ENCODE measurements at regions not wholly inside any gene's neighbourhood (a gene's known extent, or its start where the extent isn't known, plus 50 kb on each side); places are given as distances from the start of the nearest gene placed in this dataset.

DNA sequence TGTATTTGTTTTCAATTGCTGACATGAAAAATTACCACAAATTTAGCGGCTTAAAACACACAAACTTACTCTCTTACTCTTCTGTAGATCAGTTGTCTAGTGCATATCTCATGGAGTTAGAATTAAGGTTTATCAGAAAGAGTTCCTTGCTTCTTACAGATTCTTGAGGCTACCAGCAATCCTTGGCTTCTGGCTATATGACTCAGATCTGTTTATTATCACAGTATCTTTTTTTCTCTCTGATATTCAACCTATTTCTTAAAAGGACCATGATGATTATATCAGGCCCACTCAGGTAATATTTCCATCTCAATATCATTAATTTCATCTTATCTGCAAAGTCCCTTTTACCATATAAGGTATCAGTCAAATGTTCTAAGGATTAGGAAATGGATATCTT lies 263.5 kb upstream of the BCHE start:
- Histone ChIP-seq H3K4me1 (ENCODE audit: insufficient read depth, low read length) (no peaks in the 10 kb centered on the region), H3K27me3 (ENCODE audit: insufficient read depth, low read length, poor library complexity, severe bottlenecking) (no peaks in the 10 kb centered on the region), H3K9me3 (ENCODE audit: low read length) (no peaks in the 10 kb centered on the region), H3K27ac (ENCODE audit: low read depth, low read length) (no peak overlapping the region), H3K4me3 (ENCODE audit: low read length) (no peak overlapping the region), H3K36me3 (ENCODE audit: insufficient read depth, low read length) (no peaks in the 10 kb centered on the region)
- POLR2A ChIA-PET = no interaction called here
- no peaks in the 10 kb centered on the region for H3K36me3 Mint-ChIP-seq
- H3K4me1 Mint-ChIP-seq = no peaks in the 10 kb centered on the region
- no peak overlapping the region for H3K4me3 Mint-ChIP-seq
- no peak for DNase-seq
- peaks cover 0 to 37% (median 2%) of the 10 kb centered on the region in 5 donors for H3K9me3 Mint-ChIP-seq
- H3K27ac Mint-ChIP-seq = no peak overlapping the region
- CTCF ChIA-PET = no interaction called here
- no peaks in the 10 kb centered on the region for H3K27me3 Mint-ChIP-seq

DNA sequence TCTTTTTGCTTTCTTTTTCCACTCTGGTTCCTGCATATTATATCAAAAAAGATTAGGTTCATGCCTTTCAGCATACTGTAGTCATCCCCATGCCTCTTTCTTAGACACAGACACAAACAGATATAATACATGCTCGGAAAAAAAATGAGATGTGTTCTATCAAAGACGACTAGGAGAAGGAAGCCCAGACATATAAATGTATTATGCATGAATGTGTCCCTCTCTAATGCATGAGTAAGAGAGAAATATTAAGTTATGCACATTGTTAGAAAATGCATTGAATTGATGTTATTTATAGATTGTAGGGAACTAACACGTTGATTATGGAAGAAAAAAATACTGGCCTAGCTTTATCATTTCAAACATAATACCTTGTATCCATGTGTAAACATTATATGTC lies 252.4 kb upstream of the BCHE start:
- no peak overlapping the region for H3K27ac Mint-ChIP-seq
- H3K4me1 Mint-ChIP-seq = no peaks in the 10 kb centered on the region
- ChIA-PET CTCF (no interaction called here), POLR2A (no interaction called here)
- no peak overlapping the region for H3K4me3 Mint-ChIP-seq
- H3K9me3 Mint-ChIP-seq = peaks cover 0 to 40% (median 11%) of the 10 kb centered on the region in 5 donors
- Histone ChIP-seq H3K9me3 (ENCODE audit: low read length) (no peaks in the 10 kb centered on the region), H3K36me3 (ENCODE audit: insufficient read depth, low read length) (no peaks in the 10 kb centered on the region), H3K4me1 (ENCODE audit: insufficient read depth, low read length) (no peaks in the 10 kb centered on the region), H3K4me3 (ENCODE audit: low read length) (no peak overlapping the region), H3K27ac (ENCODE audit: low read depth, low read length) (no peak overlapping the region), H3K27me3 (ENCODE audit: insufficient read depth, low read length, poor library complexity, severe bottlenecking) (no peaks in the 10 kb centered on the region)
- DNase-seq = no peak
- H3K36me3 Mint-ChIP-seq = no peaks in the 10 kb centered on the region
- H3K27me3 Mint-ChIP-seq = no peaks in the 10 kb centered on the region

DNA sequence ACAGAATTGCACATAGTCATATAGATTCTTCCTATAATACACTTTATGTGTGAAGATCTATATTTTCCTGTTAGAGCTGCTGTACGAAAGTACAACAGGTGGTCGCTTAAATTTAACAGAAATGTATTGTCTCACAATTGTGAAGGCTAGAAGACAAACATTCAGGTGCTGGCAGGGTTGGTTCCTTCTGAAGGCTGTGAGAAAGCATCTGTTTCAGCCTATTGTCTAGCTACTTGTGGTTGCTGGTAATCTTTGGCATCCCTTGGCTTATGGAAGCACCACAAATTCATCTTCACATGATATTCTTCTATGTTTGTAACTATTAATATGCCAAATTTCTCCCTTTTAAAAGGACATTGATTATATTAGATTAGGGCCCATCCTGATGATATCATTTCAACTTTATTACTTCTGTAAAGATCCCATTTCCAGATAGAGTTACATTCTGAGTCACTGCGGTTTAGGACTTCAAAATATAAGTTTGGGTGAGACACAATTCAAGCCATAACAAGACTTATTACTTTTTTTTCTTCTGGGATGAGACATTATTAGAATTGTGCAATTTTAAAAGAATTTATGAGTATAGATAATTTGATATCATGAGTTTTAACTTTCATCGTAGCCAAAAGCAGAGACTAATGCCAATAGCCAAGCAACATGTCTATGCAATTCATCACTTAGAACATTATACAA lies 248.1 kb upstream of the BCHE start:
- H3K27ac Mint-ChIP-seq = no peak overlapping the region
- H3K9me3 Mint-ChIP-seq = peaks cover 3 to 33% (median 7%) of the 10 kb centered on the region in 5 donors
- no peak for DNase-seq
- Histone ChIP-seq H3K9me3 (ENCODE audit: low read length) (no peaks in the 10 kb centered on the region), H3K4me3 (ENCODE audit: low read length) (no peak overlapping the region), H3K4me1 (ENCODE audit: insufficient read depth, low read length) (no peaks in the 10 kb centered on the region), H3K27ac (ENCODE audit: low read depth, low read length) (no peak overlapping the region), H3K27me3 (ENCODE audit: insufficient read depth, low read length, poor library complexity, severe bottlenecking) (no peaks in the 10 kb centered on the region), H3K36me3 (ENCODE audit: insufficient read depth, low read length) (no peaks in the 10 kb centered on the region)
- H3K4me3 Mint-ChIP-seq = no peak overlapping the region
- no peaks in the 10 kb centered on the region for H3K36me3 Mint-ChIP-seq
- no peaks in the 10 kb centered on the region for H3K27me3 Mint-ChIP-seq
- ChIA-PET POLR2A (no interaction called here), CTCF (no interaction called here)
- H3K4me1 Mint-ChIP-seq = no peaks in the 10 kb centered on the region

DNA sequence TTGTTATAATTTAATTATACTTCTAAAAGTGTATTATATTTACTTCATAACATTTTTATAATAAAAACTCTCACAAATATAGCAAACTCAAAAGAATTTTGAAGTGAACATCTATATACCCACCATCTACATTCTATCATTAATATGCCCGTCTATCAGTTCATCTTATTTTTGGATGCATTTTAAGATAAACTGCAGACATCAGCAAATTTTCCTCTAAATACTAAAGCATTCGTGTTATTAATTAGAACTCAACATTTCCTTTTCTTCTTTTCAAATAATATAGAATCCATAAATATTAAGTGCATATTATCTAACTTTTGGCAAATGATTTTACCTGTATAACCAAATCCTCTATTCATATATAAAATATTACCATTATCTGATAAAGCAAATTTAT lies 242.9 kb upstream of the BCHE start:
- no peak overlapping the region for H3K27ac ChIP-seq (ENCODE audit: low read depth, low read length)
- Mint-ChIP-seq H3K4me1 (no peaks in the 10 kb centered on the region), H3K27ac (no peak overlapping the region), H3K36me3 (no peaks in the 10 kb centered on the region), H3K27me3 (no peaks in the 10 kb centered on the region), H3K9me3 (peaks cover 0 to 19% (median 5%) of the 10 kb centered on the region in 5 donors), H3K4me3 (no peak overlapping the region)
- no peaks in the 10 kb centered on the region for H3K27me3 ChIP-seq (ENCODE audit: insufficient read depth, low read length, poor library complexity, severe bottlenecking)
- H3K9me3 ChIP-seq (ENCODE audit: low read length) = no peaks in the 10 kb centered on the region
- no peaks in the 10 kb centered on the region for H3K4me1 ChIP-seq (ENCODE audit: insufficient read depth, low read length)
- no peak for DNase-seq
- CTCF ChIA-PET = no interaction called here
- H3K36me3 ChIP-seq (ENCODE audit: insufficient read depth, low read length) = no peaks in the 10 kb centered on the region
- POLR2A ChIA-PET = no interaction called here
- no peak overlapping the region for H3K4me3 ChIP-seq (ENCODE audit: low read length)

DNA sequence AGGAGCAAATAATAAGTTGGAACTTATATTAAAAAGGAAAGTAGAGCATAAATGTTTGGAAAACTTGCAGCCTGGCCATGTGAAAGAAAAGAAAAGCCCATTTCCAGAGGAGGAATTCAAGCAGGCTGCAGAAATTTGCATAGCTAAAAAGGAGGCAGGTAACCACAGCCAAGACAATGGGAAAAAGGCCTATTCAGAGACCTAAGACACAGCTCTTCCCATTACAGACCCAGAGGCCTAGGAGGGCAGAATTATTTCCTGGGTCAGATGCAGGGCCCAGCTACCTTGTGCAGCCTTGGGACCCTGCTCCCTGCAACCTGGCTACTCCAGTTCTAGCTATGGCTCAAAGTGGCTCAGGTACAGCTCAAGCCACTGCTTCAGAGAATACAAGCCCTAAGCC lies 234.6 kb upstream of the BCHE start:
- H3K4me1 ChIP-seq (ENCODE audit: insufficient read depth, low read length) = no peaks in the 10 kb centered on the region
- H3K27ac ChIP-seq (ENCODE audit: low read depth, low read length) = no peak overlapping the region
- Mint-ChIP-seq H3K4me1 (no peaks in the 10 kb centered on the region), H3K36me3 (no peaks in the 10 kb centered on the region), H3K27me3 (no peaks in the 10 kb centered on the region), H3K27ac (no peak overlapping the region), H3K9me3 (peaks cover 6 to 36% (median 10%) of the 10 kb centered on the region in 5 donors), H3K4me3 (no peak overlapping the region)
- H3K36me3 ChIP-seq (ENCODE audit: insufficient read depth, low read length) = no peaks in the 10 kb centered on the region
- POLR2A ChIA-PET = no interaction called here
- H3K4me3 ChIP-seq (ENCODE audit: low read length) = no peak overlapping the region
- no peaks in the 10 kb centered on the region for H3K9me3 ChIP-seq (ENCODE audit: low read length)
- no peak for DNase-seq
- no peaks in the 10 kb centered on the region for H3K27me3 ChIP-seq (ENCODE audit: insufficient read depth, low read length, poor library complexity, severe bottlenecking)
- CTCF ChIA-PET = interaction anchor here (1.3 kb wide), 1 partner anchor 10 kb away, joined by 3 read pairs; no protein-coding TSS in a partner anchor

DNA sequence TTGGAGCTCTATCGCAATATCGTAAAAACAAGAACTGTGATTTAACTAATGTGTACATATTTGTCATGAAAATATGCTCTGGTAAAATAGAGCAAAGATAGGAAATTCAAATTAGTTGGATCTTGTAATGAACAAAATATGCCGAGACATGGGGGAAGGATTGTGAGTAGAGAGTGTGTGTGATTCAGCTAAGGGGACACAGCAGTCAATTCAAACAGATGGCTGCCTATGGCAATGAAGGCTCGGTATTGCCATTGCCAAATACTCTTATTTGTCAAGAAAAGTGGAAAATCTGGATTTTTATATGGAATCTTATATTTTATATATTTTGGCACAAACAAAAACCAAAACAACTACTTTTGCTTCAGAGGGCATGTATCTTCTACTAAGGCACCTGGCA lies 227.3 kb upstream of the BCHE start:
- Histone ChIP-seq H3K4me1 (ENCODE audit: insufficient read depth, low read length) (no peaks in the 10 kb centered on the region), H3K27me3 (ENCODE audit: insufficient read depth, low read length, poor library complexity, severe bottlenecking) (no peaks in the 10 kb centered on the region), H3K9me3 (ENCODE audit: low read length) (no peaks in the 10 kb centered on the region), H3K36me3 (ENCODE audit: insufficient read depth, low read length) (no peaks in the 10 kb centered on the region), H3K4me3 (ENCODE audit: low read length) (no peak overlapping the region), H3K27ac (ENCODE audit: low read depth, low read length) (no peak overlapping the region)
- no peak overlapping the region for H3K27ac Mint-ChIP-seq
- ChIA-PET POLR2A (no interaction called here), CTCF (no interaction called here)
- no peak for DNase-seq
- peaks cover 0 to 11% (median 3%) of the 10 kb centered on the region in 5 donors for H3K9me3 Mint-ChIP-seq
- H3K36me3 Mint-ChIP-seq = no peaks in the 10 kb centered on the region
- H3K4me1 Mint-ChIP-seq = no peaks in the 10 kb centered on the region
- H3K27me3 Mint-ChIP-seq = no peaks in the 10 kb centered on the region
- no peak overlapping the region for H3K4me3 Mint-ChIP-seq

DNA sequence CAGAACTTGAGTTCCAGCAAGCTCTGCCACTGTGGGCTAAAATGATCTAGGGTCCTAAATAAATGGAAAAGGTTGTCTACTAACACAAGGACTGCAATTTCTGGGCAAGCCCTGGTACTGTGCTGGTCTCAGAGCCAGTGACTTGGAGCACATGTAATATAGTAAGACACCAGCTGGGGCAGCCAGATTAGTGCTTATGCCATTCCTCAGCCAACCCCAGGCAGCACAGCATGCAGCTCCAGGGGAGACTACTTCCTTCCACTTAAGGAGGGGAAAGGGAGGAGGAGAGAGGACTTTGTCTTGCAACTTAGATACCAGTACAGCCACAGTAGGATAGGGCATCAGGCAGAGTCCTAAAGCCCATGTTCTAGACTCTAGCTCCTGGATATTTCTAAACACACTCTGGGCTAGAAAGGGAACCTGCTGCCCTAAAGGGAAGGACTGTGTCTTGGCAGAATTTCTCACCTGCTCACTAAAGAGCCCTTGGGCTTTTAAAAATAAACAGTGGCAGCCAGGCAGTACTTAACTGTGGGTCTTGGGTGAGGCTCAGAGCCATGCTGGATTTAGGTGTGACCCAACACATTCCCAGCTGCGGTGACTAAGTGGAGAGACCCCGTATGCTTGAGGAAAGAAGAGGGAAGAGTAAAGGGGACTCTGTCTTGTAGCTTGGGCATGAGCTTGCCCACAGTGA lies 223.7 kb upstream of the BCHE start:
- no peak for DNase-seq
- H3K27ac ChIP-seq (ENCODE audit: low read depth, low read length) = no peak overlapping the region
- no peak overlapping the region for H3K4me3 Mint-ChIP-seq
- no peaks in the 10 kb centered on the region for H3K27me3 ChIP-seq (ENCODE audit: insufficient read depth, low read length, poor library complexity, severe bottlenecking)
- no peak overlapping the region for H3K4me3 ChIP-seq (ENCODE audit: low read length)
- ChIA-PET CTCF (no interaction called here), POLR2A (no interaction called here)
- no peaks in the 10 kb centered on the region for H3K4me1 Mint-ChIP-seq
- H3K9me3 Mint-ChIP-seq = peaks cover 2 to 6% (median 3%) of the 10 kb centered on the region in 5 donors
- H3K27me3 Mint-ChIP-seq = no peaks in the 10 kb centered on the region
- H3K4me1 ChIP-seq (ENCODE audit: insufficient read depth, low read length) = no peaks in the 10 kb centered on the region
- H3K36me3 ChIP-seq (ENCODE audit: insufficient read depth, low read length) = no peaks in the 10 kb centered on the region
- H3K36me3 Mint-ChIP-seq = no peaks in the 10 kb centered on the region
- H3K27ac Mint-ChIP-seq = no peak overlapping the region
- no peaks in the 10 kb centered on the region for H3K9me3 ChIP-seq (ENCODE audit: low read length)

DNA sequence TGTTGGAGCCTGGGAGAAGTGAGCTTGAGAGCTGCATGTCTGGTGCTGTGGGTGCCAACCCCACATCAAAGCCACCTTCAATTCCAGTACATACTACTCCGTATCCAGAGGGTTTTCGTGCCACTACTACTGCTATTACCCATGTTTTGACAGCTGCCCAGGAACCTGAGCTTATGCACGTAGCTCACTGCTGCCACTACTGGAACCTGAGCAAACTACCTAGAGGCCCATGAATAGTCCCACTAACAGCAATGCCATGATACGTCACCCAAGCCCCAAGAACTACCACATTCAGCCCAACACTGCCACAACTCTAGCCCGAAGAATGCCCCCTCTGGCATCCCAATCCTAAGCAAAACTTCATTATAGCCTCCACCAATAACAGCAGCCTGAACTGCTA lies 215.2 kb upstream of the BCHE start:
- Mint-ChIP-seq H3K4me1 (no peaks in the 10 kb centered on the region), H3K4me3 (no peak overlapping the region), H3K9me3 (peaks cover 4 to 22% (median 7%) of the 10 kb centered on the region in 5 donors), H3K36me3 (no peaks in the 10 kb centered on the region), H3K27ac (no peak overlapping the region), H3K27me3 (no peaks in the 10 kb centered on the region)
- no peak for DNase-seq
- H3K4me1 ChIP-seq (ENCODE audit: insufficient read depth, low read length) = no peaks in the 10 kb centered on the region
- no peaks in the 10 kb centered on the region for H3K27me3 ChIP-seq (ENCODE audit: insufficient read depth, low read length, poor library complexity, severe bottlenecking)
- no peaks in the 10 kb centered on the region for H3K9me3 ChIP-seq (ENCODE audit: low read length)
- POLR2A ChIA-PET = no interaction called here
- H3K4me3 ChIP-seq (ENCODE audit: low read length) = no peak overlapping the region
- no peaks in the 10 kb centered on the region for H3K36me3 ChIP-seq (ENCODE audit: insufficient read depth, low read length)
- H3K27ac ChIP-seq (ENCODE audit: low read depth, low read length) = no peak overlapping the region
- CTCF ChIA-PET = no interaction called here

Data from CD8-positive, alpha-beta memory T cell (primary cell).